Epithelial cell of esophagus (primary cell): ENCODE measurements at regions not wholly inside any gene's neighbourhood (a gene's known extent, or its start where the extent isn't known, plus 50 kb on each side); places are given as distances from the start of the nearest gene placed in this dataset.
A peak's percentile ranks its signal among the peaks of the same experiment; 100 is the strongest.
"Not testable (repeated sequence)": the region's sequence is repeated elsewhere in the genome, so short reads cannot be mapped to it uniquely, and the experiment has no call there.

Experiments
- DNase-seq: peaks from one replicate; pipeline ENCODE4 v3.0.0; 2010; ENCODE audit warnings: low read depth
- H3K4me3 ChIP-seq: 2 replicates; pipeline ENCODE4 v1.5.1; 2011; ENCODE audit warnings: mild to moderate bottlenecking, low read length, control low read depth
- CTCF ChIP-seq: IDR thresholded peaks from 2 replicates; pipeline ENCODE4 v1.5.1; 2011; ENCODE audit warnings: low read depth, mild to moderate bottlenecking, low read length, control low read depth, inconsistent platforms; ENCODE audit not compliant: insufficient read depth; ENCODE audit errors: missing control alignments

- DNase-seq: no peak
- TF ChIP-seq CTCF: no peak
- no peak overlapping the region for H3K4me3 ChIP-seq
These were observed 85.5 kb upstream of the ZSWIM2 start for GRCh38 chr2:186934420-186934819.

- H3K4me3 ChIP-seq: no peak overlapping the region
- no peak for DNase-seq
These were observed 78.9 kb upstream of the ZSWIM2 start for GRCh38 chr2:186927867-186928191.

GRCh38 chr2:186927185-186927866 is 78.4 kb upstream of the ZSWIM2 start:
- TF ChIP-seq CTCF: no peak
- DNase-seq: no peak
- H3K4me3 ChIP-seq: no peak overlapping the region

More at GRCh38 chr2:186927867-186928191, 78.9 kb upstream of the ZSWIM2 start:
- no peak for TF ChIP-seq CTCF

GRCh38 chr2:186925514-186925913 is 76.5 kb upstream of the ZSWIM2 start:
- TF ChIP-seq CTCF: no peak
- H3K4me3 ChIP-seq: no peak overlapping the region

GRCh38 chr2:186922316-186922715 is 73.3 kb upstream of the ZSWIM2 start:
- H3K4me3 ChIP-seq: not testable (repeated sequence)

More at GRCh38 chr2:186925514-186925913, 76.5 kb upstream of the ZSWIM2 start:
- DNase-seq: no peak

GRCh38 chr2:186919296-186919695 is 70.3 kb upstream of the ZSWIM2 start:
- no peak overlapping the region for H3K4me3 ChIP-seq
- no peak for TF ChIP-seq CTCF
- DNase-seq: peak; percentile 80

More at GRCh38 chr2:186922316-186922715, 73.3 kb upstream of the ZSWIM2 start:
- not testable (repeated sequence) for DNase-seq

- DNase-seq: no peak
- no peak for TF ChIP-seq CTCF
- no peak overlapping the region for H3K4me3 ChIP-seq
These were observed 69.5 kb upstream of the ZSWIM2 start for GRCh38 chr2:186918495-186918894.
